GM12892 (cell line): ENCODE measurements at regions not wholly inside any gene's neighbourhood (a gene's known extent, or its start where the extent isn't known, plus 50 kb on each side); places are given as distances from the start of the nearest gene placed in this dataset.

ENCODE experiments used
- POLR2A ChIP-seq: IDR thresholded peaks from 2 replicates; pipeline ENCODE4 v1.6.1; 2011; ENCODE audit warnings: low read depth, low read length, control low read depth
- POLR2AphosphoS5 ChIP-seq: IDR thresholded peaks from 2 replicates; pipeline ENCODE4 v1.6.1; 2011; ENCODE audit warnings: low read depth, low read length, control low read depth

- TF ChIP-seq POLR2A (no peak), POLR2AphosphoS5 (no peak)
Observed at GRCh38 chr14:98977451-98977850, 294.5 kb downstream of the BCL11B start.
